ENCODE measurements at regions not wholly inside any gene's neighbourhood (a gene's known extent, or its start where the extent isn't known, plus 50 kb on each side); places are given as distances from the start of the nearest gene placed in this dataset.

GRCh38 chr2:144198116-144198515 lies 321.8 kb downstream of the ZEB2 start:
- no peak for TF ChIP-seq SUZ12 (IDR thresholded peaks at IDR 0.05; ENCODE audit: extremely low read depth, insufficient read depth, insufficient read length)
- no peak for TF ChIP-seq ZNF274 (IDR thresholded peaks at IDR 0.05; ENCODE audit: low read depth, low read length)

Data from NT2/D1 (cell line).